Adrenal gland (tissue), 9 donors: ENCODE measurements at regions not wholly inside any gene's neighbourhood (a gene's known extent, or its start where the extent isn't known, plus 50 kb on each side); places are given as distances from the start of the nearest gene placed in this dataset.

Source experiments
- DNase-seq, 7 donors: peaks; one replicate each; pipeline ENCODE4 v3.0.0-alpha.2; 2019 to 2020
- H3K27ac ChIP-seq, 5 donors: fragments of 200-600 bp; sonication (generic) in 4 of 5; 1 replicate in 3 of 5; 2 replicates in 2 of 5; pipeline versions ENCODE4 v1.5.1 to v1.8.0; 2016 to 2020; ENCODE audit warnings: mild to moderate bottlenecking in 1 of 5
- H3K27me3 ChIP-seq: fragments of 200-600 bp; 2 replicates; pipeline ENCODE4 v1.8.0; 2021
- H3K36me3 ChIP-seq, 2 donors: fragments of 200-600 bp; replicated peaks in 1 of 2; 1 replicate in 1 of 2; 2 replicates in 1 of 2; pipeline versions ENCODE4 v1.5.1 to v1.8.0; 2018 to 2022
- H3K4me1 ChIP-seq, 2 donors: fragments of 200-600 bp; replicated peaks in 1 of 2; 1 replicate in 1 of 2; 2 replicates in 1 of 2; pipeline versions ENCODE4 v1.5.1 to v1.8.0; 2018 to 2021
- H3K4me3 ChIP-seq, 4 donors: fragments of 200-600 bp; sonication (generic) in 3 of 4; one replicate each; pipeline ENCODE4 v1.5.1; 2016 to 2018
- H3K9me3 ChIP-seq, 3 donors: fragments of 200-600 bp; sonication (generic) in 1 of 3; replicated peaks in 1 of 3; 1 replicate in 2 of 3; 2 replicates in 1 of 3; pipeline versions ENCODE4 v1.5.1 to v1.8.0; 2016 to 2021
- POLR2A ChIP-seq, 2 donors: fragments of 450-650 bp; IDR thresholded peaks; one replicate each; pipeline ENCODE4 v1.6.1; 2017; ENCODE audit warnings: antibody characterized with exemption in 2 of 2, mild to moderate bottlenecking in 2 of 2, moderate library complexity in 1 of 2
- WGBS, 4 donors: extraction: QIAGEN DNeasy Blood & Tissue Kit in 2 of 4; methylation state at CpG; one replicate each; pipeline versions ENCODE4 v1.1.5 to v1.1.7; 2013 to 2017; 5-methylcytosine and 5-hydroxymethylcytosine counted together
- intact Hi-C, 2 donors: fragments of 100-400 bp; cut with DNase I; formaldehyde crosslinking; loops; one replicate each; pipeline versions ENCODE4 v1.14.1 to v1.15.0; 2022 to 2023
- TF ChIP-seq, protein P1 (sequence below), 6 experiments: fragments of 450-650 bp in 4 of 6; fragments of 200-600 bp in 2 of 6; sonication (generic) in 1 of 6; IDR thresholded peaks; 1 replicate in 5 of 6; 2 replicates in 1 of 6; pipeline versions ENCODE4 v1.5.1 to v1.8.0; 2016 to 2021; ENCODE audit warnings: antibody characterized with exemption in 6 of 6, mild to moderate bottlenecking in 2 of 6, moderate library complexity in 1 of 6
- donor health status: healthy with polysubstance abuse.
- donor health status: Bipolar disorder and iron deficiency.
- donor health status: DM: yes; HTN: yes; CAD: no.
- donor health status: DM: no; HTN: no; CAD: no.
- donor health status: DM: no; HTN: no; CAD: no.

GRCh38 chr7:79716329-79716728 lies 262.9 kb upstream of the MAGI2 start:
- H3K4me3 ChIP-seq: no peak overlapping the region
- TF ChIP-seq, protein P1, sequence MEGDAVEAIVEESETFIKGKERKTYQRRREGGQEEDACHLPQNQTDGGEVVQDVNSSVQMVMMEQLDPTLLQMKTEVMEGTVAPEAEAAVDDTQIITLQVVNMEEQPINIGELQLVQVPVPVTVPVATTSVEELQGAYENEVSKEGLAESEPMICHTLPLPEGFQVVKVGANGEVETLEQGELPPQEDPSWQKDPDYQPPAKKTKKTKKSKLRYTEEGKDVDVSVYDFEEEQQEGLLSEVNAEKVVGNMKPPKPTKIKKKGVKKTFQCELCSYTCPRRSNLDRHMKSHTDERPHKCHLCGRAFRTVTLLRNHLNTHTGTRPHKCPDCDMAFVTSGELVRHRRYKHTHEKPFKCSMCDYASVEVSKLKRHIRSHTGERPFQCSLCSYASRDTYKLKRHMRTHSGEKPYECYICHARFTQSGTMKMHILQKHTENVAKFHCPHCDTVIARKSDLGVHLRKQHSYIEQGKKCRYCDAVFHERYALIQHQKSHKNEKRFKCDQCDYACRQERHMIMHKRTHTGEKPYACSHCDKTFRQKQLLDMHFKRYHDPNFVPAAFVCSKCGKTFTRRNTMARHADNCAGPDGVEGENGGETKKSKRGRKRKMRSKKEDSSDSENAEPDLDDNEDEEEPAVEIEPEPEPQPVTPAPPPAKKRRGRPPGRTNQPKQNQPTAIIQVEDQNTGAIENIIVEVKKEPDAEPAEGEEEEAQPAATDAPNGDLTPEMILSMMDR (IDR thresholded peaks at IDR 0.05): no peak
- no peak for TF ChIP-seq POLR2A (IDR thresholded peaks at IDR 0.05)
- H3K27me3 ChIP-seq: no peaks in the 10 kb centered on the region
- no peaks in the 10 kb centered on the region for H3K36me3 ChIP-seq
- no peaks in the 10 kb centered on the region for H3K4me1 ChIP-seq
- H3K9me3 ChIP-seq: no peaks in the 10 kb centered on the region
- WGBS, 4 donors: 91 to 97% (median 93%) methylated on average over 2 of the region's 2 CpGs
- DNase-seq: no peak
- intact Hi-C loops: no loop called here
- H3K27ac ChIP-seq: no peak overlapping the region

DNA sequence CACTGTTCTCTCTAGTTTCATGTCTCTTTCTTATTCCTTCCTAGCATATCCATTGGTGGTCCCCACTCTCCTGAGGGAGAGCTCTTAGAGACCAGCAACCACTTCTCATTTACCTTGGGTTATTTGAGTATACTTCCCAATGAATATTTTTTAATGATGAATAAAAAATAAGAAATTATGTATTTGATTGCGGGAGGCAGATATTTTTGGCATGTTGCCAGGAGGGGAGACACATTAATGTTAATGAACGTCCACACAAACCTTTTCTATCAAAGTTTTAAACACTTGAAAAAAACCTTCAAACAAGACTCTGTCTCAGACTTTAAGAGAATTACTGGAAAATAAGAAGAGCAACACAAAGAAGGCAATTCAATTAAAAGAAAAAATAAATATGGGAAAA lies 260.6 kb upstream of the MAGI2 start:
- H3K36me3 ChIP-seq: no peaks in the 10 kb centered on the region
- no peak for DNase-seq
- no peak overlapping the region for H3K4me3 ChIP-seq
- intact Hi-C loops: no loop called here
- WGBS, 4 donors: 72 to 80% (median 76%) methylated on average over 2 of the region's 2 CpGs
- no peak overlapping the region for H3K27ac ChIP-seq
- no peak for TF ChIP-seq POLR2A (IDR thresholded peaks at IDR 0.05)
- TF ChIP-seq, protein P1 (IDR thresholded peaks at IDR 0.05): no peak
- H3K4me1 ChIP-seq: no peaks in the 10 kb centered on the region
- H3K9me3 ChIP-seq: no peaks in the 10 kb centered on the region
- no peaks in the 10 kb centered on the region for H3K27me3 ChIP-seq

GRCh38 chr7:79713276-79713675 lies 259.8 kb upstream of the MAGI2 start:
- Histone ChIP-seq H3K27me3 (no peaks in the 10 kb centered on the region), H3K9me3 (peaks cover 0 to 3% (median 0%) of the 10 kb centered on the region in 3 donors), H3K27ac (no peak overlapping the region), H3K4me3 (no peak overlapping the region), H3K4me1 (no peaks in the 10 kb centered on the region), H3K36me3 (no peaks in the 10 kb centered on the region)
- 73 to 79% (median 77%) methylated on average over 1 of the region's 1 CpG for WGBS, 4 donors
- intact Hi-C loops: no loop called here
- no peak for TF ChIP-seq POLR2A (IDR thresholded peaks at IDR 0.05)
- TF ChIP-seq, protein P1 (IDR thresholded peaks at IDR 0.05): no peak
- no peak for DNase-seq

- Histone ChIP-seq H3K4me1 (no peaks in the 10 kb centered on the region), H3K27me3 (no peaks in the 10 kb centered on the region), H3K9me3 (peaks cover 0 to 3% (median 0%) of the 10 kb centered on the region in 3 donors), H3K4me3 (no peak overlapping the region), H3K27ac (no peak overlapping the region), H3K36me3 (no peaks in the 10 kb centered on the region)
- TF ChIP-seq POLR2A (IDR thresholded peaks at IDR 0.05): no peak
- TF ChIP-seq, protein P1 (IDR thresholded peaks at IDR 0.05): no peak
- DNase-seq: no peak
- intact Hi-C loops: no loop called here
- WGBS, 4 donors: 50 to 65% (median 52%) methylated on average over 4 of the region's 4 CpGs
These were observed 258.2 kb upstream of the MAGI2 start for GRCh38 chr7:79711660-79712059.
